Suppressor macrophage treated with lipopolysaccharide for 4 hours (primary cell): ENCODE measurements at regions not wholly inside any gene's neighbourhood (a gene's known extent, or its start where the extent isn't known, plus 50 kb on each side); places are given as distances from the start of the nearest gene placed in this dataset.
"Not testable (repeated sequence)": the region's sequence is repeated elsewhere in the genome, so short reads cannot be mapped to it uniquely, and the experiment has no call there.

ENCODE experiments used
- DNase-seq: peaks from one replicate; pipeline ENCODE4 v3.0.0-alpha.2; 2020

- DNase-seq, result no peak
These were observed 202.7 kb upstream of the GPC6 start for GRCh38 chr13:93023929-93024328.

DNA sequence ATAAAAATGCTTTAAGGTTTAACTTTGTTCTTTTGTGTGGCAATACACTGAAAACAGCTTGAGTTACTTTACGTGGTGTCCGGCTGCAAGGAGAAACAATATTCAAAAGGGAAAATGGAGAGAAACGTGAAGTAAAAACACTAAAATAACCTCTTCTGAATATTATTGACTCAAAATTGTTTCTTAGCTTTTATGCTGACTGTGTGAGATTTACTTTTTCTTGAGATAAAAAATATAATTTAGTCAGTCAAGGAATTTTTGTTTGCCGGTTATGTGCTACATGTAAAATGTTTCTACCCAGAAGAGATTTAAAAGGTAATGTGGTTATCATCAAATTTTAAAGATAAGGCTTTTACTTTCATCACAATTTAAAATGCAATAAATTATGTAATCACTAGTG lies 200.6 kb upstream of the GPC6 start:
- DNase-seq, result no peak

GRCh38 chr13:93029536-93029935 lies 197.1 kb upstream of the GPC6 start:
- no peak for DNase-seq

- no peak for DNase-seq
These were observed 190.2 kb upstream of the GPC6 start for GRCh38 chr13:93036380-93036779.

DNA sequence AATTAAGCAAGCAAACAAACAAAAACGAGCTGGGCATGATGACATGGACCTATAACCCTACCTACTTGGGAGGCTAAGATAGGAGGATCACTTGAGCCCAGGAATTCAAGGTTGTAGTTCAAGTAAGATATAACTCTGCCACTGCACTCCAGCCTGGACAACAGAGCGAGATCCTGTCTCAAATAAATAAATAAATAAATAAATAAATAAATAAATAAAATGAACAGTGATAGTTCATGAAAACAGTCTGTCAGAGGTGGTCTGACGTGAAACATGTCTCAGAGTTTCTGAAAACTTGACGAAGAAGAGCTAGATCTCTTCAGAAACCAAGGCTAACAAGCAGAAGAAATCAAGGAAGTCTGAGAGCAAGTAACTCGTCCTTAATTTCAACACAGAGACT lies 188.8 kb upstream of the GPC6 start:
- DNase-seq, result no peak

DNA sequence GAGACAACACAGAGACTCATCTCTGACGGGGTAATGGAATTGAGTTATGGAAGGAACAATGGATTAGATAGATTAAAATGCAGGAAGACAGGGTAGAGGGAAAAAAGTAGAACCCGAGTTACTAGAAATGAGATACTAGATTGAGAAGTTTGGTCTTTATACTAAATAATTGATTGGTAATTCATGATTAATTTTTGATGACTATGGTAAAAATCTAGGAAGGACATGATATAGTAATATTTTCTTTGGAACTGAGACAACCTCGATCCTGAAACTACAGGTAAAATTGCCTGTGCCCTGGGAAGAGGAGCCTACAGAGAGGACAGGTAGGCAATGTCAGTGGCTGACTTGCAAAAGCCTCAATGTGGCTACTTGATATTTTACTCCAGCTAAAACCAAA lies 188.4 kb upstream of the GPC6 start:
- DNase-seq, result no peak

- DNase-seq, result no peak
These were observed 187.5 kb upstream of the GPC6 start for GRCh38 chr13:93039131-93039530.

- not testable (repeated sequence) for DNase-seq
These were observed 185.0 kb upstream of the GPC6 start for GRCh38 chr13:93041566-93041965.

DNA sequence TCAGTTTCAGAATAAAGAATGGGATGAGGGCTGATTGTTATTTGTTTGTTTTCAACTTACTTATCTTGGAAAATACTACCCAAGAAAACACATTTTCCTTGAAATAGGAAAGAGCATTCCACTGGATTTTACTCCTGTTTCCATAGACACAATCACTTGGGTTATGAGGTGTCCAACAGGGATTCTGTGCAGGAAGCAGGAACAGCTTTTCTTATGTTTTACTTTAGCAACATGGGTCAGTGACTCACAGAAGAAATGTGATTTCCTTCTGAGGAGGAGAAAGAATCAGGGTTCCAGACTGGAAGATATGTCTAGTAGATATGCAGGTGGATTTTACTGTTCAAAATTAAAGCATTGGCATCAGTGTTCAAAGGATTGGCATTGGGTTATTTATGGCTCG lies 180.8 kb upstream of the GPC6 start:
- no peak for DNase-seq

DNA sequence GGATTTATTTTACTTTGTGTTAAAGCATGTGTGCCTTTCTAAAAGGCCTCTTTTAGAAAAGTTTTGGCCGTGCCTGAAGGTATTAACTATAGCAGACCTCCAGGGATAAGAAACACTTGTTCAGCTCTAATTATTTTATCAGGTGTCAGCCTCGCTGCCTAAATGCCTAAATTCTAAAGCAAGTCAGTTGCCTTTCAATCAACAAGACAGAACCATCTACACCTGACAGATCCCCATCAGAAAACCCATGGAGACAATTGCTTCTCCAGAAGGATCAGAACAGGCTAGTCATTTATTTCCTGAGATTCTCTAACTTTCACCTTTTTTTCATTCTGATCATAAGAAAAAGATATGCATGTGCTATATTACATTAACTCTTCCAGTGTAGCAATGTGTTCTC lies 171.4 kb upstream of the GPC6 start:
- no peak for DNase-seq

- no peak for DNase-seq
These were observed 168.3 kb upstream of the GPC6 start for GRCh38 chr13:93058301-93058700.

- DNase-seq, result no peak
These were observed 166.5 kb upstream of the GPC6 start for GRCh38 chr13:93060144-93060543.

GRCh38 chr13:93066187-93066586 lies 160.4 kb upstream of the GPC6 start:
- no peak for DNase-seq

- no peak for DNase-seq
These were observed 147.3 kb upstream of the GPC6 start for GRCh38 chr13:93079294-93079693.

GRCh38 chr13:93080166-93080565 lies 146.4 kb upstream of the GPC6 start:
- no peak for DNase-seq

DNA sequence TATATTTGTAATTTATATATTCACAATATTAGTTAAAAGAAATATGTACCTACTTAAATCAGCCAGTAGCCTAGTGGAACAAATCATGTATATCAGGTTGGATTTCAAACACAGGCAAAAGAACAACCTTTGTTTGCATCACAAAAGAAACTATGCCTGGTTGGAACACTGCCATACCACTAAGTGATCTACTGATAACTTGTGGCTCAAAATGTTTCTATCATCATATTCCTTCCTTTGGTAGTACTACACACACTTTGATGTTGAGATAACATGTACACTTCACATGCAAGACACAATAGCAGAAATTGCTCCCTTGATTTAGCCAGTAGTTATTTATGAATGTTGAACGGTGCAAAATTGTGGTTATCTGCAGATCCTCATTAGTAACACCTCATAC lies 146.0 kb upstream of the GPC6 start:
- DNase-seq, result no peak

DNA sequence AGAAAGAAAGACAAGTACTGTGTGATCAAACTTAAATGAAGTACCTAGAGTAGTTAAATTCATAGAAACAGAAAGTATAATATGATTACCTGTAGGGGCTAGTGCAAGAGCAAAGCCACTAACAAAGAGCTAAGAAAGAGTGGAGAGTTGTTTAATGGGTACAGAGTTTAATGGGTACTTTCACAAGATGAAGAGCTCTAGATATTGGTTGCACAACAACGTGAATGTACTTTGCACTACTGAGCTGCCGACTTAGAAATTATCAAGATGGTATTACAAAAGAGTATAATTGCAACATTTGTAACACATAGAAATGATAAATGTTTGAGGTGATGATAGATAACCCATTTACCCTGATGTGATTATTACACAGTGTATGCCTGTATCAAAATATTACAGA lies 140.3 kb upstream of the GPC6 start:
- DNase-seq, result no peak

DNA sequence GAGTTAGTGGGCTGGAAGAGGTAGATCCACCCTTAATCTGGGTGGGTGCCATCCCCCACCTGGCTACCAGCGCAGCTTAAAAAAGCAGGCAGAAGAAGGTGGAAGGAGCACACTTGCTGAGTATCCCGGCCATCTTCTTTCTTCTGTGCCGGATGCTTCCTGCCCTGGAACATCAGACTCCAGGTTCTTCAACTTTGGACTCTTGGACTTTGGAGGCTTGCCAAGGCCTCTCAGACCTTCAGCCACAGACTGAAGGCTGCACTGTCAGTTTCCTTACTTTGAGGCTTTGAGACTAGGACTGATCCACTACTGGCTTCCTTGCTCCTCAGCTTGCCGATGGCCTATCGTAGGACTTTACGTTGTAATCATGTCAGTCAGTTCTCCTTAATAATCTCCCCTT lies 127.6 kb upstream of the GPC6 start:
- no peak for DNase-seq

DNA sequence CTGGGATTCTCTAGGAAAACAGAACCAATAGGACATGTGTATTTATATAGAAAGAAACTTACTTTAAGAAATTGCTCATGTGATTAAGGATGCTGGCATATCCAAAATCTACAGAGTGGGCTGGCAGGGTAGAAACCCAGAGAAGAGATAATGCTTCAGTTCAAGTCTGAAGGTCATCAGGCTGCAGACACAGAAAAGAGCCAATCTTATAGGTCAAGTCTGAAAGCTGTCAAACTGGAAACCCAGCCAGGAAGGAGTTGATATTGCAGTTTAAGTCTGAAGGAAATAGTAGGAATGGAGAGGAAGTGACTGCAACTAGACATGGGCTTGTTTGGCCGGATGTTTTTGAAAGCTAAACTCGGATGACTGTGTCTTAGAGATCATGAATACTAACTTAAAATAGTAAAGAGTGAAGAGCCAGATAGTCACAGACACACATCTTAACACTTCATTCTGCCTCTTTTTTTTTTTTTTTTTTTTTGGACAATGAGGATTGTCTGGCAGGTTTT lies 125.3 kb upstream of the GPC6 start:
- no peak for DNase-seq

- DNase-seq, result no peak
These were observed 122.3 kb upstream of the GPC6 start for GRCh38 chr13:93104270-93104669.

GRCh38 chr13:93108111-93108601 lies 118.5 kb upstream of the GPC6 start:
- DNase-seq, result no peak

GRCh38 chr13:93116809-93117208 lies 109.8 kb upstream of the GPC6 start:
- no peak for DNase-seq

DNA sequence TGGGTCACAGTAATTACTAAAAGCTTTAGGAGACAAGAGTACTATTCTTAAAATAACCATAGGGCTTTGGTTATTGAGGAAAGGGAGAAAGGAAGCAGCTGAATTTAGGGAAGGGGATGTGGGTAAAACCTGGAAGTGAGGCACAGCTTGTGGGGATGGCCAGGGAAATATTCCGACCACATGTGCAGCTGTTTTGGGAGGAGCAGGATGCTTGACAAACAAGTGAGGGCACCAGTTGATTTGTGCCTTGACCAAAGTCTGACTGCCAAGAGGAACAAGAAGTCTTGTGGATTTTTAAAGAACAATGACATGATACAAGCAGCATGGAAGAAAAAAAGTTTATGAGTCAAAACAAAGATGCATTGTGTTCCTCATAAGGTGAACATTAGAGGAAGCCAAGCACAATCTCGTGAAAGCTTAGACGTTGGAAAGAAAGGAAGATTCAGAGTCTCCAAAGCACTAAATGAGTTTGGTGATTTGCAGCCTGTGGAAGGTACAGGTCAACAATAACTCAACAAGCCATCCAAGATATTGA lies 108.5 kb upstream of the GPC6 start:
- no peak for DNase-seq

GRCh38 chr13:93140912-93141311 lies 85.7 kb upstream of the GPC6 start:
- no peak for DNase-seq

DNA sequence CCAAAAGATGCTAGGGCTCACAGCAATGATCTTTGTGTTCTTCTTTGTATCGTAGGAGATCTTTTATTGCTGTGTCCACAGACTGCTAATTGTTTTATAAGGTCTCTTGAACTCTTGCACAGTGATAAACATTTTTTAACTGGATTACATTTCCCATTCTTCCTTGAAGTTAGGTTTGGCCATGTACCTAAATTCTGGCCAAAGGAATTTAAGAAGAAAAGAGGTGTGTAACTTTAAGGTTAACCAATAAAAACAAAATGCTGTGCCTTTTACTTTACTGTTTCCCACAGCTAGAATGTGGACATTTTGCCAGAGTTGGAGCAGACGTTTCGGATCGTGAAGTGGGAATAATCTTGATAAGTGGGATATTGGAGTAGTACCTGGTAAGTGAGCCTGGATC lies 82.6 kb upstream of the GPC6 start:
- no peak for DNase-seq

- no peak for DNase-seq
These were observed 81.4 kb upstream of the GPC6 start for GRCh38 chr13:93145199-93145598.
